ENCODE measurements at regions not wholly inside any gene's neighbourhood (a gene's known extent, or its start where the extent isn't known, plus 50 kb on each side); places are given as distances from the start of the nearest gene placed in this dataset.
"Not testable (repeated sequence)": the region's sequence is repeated elsewhere in the genome, so short reads cannot be mapped to it uniquely, and the experiment has no call there.

DNA sequence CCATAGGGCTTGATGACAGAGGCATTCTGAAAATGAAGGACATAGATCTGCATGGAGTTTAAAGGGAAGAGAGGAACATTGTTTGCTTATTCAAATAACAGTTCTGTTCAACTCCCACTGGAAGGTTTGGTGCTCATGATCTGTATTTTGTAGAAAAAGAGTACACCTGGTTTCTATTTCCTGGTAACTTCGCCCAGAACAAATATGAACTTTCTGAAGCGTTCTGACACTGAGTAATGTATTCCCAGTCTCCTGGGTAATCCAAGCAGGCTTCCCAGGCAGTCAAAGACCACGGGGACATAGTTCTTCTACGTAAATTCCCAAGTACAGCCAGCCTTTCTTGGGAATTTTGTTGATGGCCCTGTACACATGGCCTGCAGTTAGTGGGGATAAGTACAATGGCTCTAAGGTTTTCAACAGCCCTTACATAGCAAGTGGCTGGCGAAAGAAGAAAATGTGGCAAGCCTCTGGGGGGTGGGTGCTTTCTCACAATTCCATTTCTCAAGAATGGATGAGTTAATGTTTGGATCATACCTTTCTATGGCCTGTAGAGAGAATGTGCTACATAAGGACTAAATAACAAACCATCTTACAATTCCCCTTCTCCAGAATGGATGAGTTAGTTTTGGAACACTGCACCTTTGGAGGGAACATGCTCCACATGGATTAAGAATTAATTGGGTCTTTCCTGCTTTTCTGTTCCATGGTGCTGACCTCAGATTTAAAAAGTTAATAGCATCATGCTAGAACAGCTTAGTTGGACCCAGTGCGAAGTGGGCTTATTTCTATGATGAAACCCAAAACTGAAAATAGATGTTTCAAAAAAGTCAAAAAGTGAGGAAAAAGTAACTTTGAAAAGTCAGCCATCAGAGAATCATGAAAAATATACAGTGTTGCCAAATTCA is 52.7 kb downstream of the COL6A6 start:
- peak; percentile 57 to 86 (median 76) for DNase-seq

DNA sequence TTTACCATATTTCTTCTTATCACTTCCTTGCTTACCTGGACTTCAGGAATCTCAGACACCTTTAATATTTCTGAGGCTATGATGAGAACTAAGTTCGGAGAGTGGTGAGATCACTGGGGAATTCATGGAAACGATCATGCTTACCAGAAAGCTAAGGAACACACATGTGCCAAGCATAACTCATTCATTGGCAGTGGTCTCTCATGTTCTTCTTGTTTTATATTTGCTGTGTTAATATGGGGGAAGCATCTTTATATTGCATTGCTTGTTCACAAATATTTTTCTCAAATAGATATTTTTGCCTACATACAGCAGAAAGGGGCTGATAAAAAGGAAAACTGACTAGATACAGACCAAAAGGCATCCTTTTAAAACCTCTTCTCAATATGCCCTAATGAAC is 55.8 kb downstream of the COL6A6 start:
- DNase-seq: peak; percentile 18 to 61 (median 45)

DNA sequence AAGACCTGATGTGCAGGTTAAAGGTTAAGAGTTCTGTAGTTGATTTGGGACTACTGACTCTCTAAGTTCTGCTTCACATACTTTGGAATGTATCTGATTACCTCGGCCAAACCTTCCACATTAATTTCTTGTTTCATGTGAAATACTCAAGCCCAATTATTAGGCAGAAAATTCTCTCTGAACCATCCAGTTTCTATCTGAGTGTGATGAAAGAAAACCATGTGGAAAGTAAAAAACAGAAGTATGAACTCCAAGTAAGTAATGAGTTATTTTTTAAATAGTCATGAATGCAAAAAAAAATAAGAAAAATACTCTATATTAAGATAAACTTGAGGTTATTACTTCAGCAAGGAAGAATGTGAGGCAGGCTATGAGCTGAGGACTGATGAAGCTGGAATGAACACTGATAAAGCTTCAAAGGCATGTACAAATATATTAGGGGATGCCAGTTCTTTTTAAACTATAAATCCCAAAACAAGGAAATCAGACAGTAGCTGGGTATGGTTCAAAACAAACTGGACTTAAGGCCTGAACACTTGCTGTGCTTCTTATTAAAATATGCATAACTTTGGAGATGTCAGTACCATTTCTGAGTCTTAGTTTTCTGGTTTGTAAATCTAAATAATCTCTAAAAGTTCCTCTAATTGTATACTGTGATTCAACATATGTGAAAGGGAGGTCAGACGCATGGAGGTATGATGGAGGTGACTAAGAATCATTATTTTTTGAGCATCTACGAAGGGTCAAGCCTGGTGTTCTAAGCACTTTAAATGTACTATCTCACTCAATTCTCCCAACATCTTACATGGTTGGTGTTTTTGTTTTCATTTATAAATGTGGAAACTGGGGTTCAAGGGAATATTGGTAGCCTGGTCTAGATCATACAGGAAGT is 59.6 kb downstream of the COL6A6 start:
- peak in 1 of 3 donors; percentile 29 for DNase-seq

GRCh38 chr3:130582457-130583153 is 65.6 kb downstream of the COL6A6 start:
- DNase-seq: no peak

GRCh38 chr3:130594749-130595148 is 77.8 kb downstream of the COL6A6 start:
- not testable (repeated sequence) for DNase-seq

GRCh38 chr3:130596484-130596883 is 79.5 kb downstream of the COL6A6 start:
- no peak for DNase-seq

DNA sequence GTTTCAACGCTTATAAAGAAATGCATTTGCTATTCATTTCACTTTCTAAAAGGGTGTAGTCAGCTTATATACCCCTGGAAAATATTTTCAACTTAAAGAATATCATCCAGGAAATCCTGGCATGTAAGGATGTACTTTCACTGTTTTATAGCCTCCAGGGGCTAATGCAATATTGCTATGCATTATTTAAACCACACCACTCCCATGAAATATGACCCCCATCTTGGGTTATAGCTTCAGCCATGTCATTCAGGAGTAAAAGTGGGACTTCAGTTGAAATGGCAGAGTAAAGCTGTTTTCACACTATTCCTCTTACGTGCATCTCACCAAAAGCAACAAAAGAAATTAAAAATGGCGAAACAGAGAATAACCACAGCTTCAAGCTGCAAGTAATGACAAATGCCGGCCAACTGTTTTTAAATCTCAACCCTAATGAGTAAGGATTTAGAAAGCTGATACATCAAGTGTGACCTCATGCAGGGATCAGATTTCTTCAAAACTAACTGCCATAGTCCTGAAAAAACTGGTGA is 84.5 kb downstream of the COL6A6 start:
- DNase-seq: peak; percentile 52 to 87 (median 54)

DNA sequence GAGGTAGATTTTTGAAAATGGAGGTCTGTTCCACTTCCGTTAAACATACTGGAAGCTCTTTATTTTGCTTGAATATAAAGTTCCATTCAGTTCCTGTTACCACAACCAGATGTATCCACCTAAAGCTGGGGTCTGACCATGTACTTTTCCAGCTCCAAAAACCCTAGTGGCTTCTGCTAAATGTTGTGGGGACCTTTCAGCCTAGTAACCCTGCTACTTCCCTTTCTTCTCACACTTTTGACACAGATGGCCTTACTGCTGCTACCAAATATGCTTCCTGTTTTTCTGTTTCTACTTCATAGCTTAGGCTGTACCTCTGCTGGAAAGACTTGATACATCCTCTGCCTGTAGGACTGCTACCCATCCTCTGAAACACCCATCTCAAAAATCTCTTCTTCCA is 87.8 kb downstream of the COL6A6 start:
- no peak for DNase-seq

GRCh38 chr3:130606336-130606735 is 89.4 kb downstream of the COL6A6 start:
- peak in 2 of 3 donors; percentile 51 to 55 for DNase-seq

- DNase-seq: no peak
Observed at GRCh38 chr3:130607553-130608154, 90.7 kb downstream of the COL6A6 start.

GRCh38 chr3:130609166-130609979 is 92.4 kb downstream of the COL6A6 start:
- peak; percentile 86 to 97 (median 94) for DNase-seq

DNA sequence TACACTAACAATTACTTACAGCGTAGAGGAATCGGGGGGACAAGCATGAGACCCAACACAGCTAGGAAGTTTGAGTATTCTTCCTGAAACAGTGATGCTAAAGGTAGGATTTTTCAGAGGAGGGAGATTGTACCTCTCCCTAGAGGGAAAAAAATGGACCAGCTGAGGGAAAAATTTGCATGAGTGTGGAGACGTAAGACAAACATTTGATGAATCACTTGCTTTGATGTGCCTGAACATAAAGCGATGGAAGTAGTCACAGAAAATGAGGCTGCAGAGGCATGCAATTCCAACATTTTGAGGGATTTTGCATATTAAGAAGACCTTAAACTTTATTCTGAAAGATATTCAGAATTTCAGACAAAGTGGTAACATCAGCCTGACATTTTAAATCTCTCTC is 102.2 kb downstream of the COL6A6 start:
- DNase-seq: no peak

DNA sequence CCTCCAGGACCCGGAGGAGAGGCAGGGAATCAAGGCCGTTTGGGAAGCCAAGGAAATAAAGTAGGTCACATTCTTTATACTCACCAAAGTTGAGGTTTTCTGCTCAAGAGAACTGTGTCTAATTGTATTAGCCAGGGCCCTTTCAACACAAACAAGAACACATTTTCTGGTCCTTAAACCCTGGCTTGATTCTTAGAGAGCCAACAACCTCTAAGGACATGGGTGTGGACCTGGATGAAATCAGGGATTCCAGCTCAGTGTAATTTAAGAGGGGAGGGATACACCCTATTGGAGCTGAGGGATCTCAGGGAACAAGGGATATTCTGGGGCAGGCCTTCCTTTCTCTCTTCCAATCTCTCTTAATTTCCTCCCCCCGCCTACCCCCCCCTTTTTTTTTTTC is 104.8 kb downstream of the COL6A6 start:
- peak; percentile 69 to 92 (median 78) for DNase-seq

- DNase-seq: peak; percentile 86 to 93 (median 87)
Observed at GRCh38 chr3:130626049-130626448, 109.1 kb downstream of the COL6A6 start.

DNA sequence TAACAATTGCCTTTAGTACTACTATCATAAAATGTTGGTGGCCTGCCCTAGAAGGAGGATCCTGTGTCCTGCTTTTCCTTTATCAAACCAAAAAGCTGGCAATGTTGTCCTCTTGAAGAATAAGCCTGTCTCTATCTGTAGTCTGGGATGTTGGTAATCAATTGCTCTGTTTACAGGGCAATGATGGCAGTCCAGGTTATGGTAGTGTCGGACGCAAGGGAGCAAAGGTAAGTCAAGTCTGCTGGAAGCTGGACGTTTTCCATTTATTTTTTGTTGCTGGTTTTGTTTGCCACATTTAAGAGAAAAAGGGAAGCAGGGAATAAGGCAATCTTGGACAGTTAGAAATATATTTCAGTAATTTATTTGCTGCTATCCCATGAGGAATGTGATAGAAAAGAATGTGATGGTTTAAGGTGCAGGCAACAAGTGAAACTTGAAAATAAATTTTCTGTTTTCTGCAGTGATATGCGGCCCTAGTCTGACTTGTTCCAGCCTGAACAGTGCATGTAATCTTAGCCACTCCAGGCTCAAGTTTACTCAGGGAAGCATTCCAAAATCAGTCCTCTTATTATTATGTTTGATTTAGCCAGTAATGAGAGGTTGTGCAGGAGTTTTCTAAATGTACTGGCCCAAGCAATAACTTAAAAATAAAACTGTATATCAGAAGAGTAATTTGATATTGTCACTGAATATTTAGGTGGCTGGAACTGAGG is 110.3 kb downstream of the COL6A6 start:
- peak in 1 of 3 donors; percentile 71 for DNase-seq

- DNase-seq: peak; percentile 35 to 76 (median 49)
Observed at GRCh38 chr3:130627882-130628281, 110.9 kb downstream of the COL6A6 start.
